Loucy (cell line): ENCODE measurements at regions not wholly inside any gene's neighbourhood (a gene's known extent, or its start where the extent isn't known, plus 50 kb on each side); places are given as distances from the start of the nearest gene placed in this dataset.

Experiments
- H2AFZ ChIP-seq: fragments of 200-600 bp; sonication (generic); 2 replicates; pipeline ENCODE4 v1.6.0; 2016; ENCODE audit warnings: antibody characterized with exemption, mild to moderate bottlenecking, low read length, moderate library complexity
- H3F3A ChIP-seq: fragments of 200-600 bp; 2 replicates; pipeline ENCODE4 v1.6.0; 2016; ENCODE audit warnings: antibody characterized with exemption, low read depth, mild to moderate bottlenecking
- H3K27me3 ChIP-seq: fragments of 200-600 bp; sonication (generic); 2 replicates; pipeline ENCODE4 v1.6.1; 2014; ENCODE audit warnings: low read length, mild to moderate bottlenecking; ENCODE audit not compliant: insufficient read depth, poor library complexity, severe bottlenecking
- H3K36me3 ChIP-seq: fragments of 200-600 bp; sonication (generic); 2 replicates; pipeline ENCODE4 v1.6.1; 2016; ENCODE audit warnings: low read length; ENCODE audit not compliant: insufficient read depth
- H3K4me1 ChIP-seq: fragments of 200-600 bp; sonication (generic); 2 replicates; pipeline ENCODE4 v1.5.1; 2014; ENCODE audit warnings: low read length, mild to moderate bottlenecking; ENCODE audit not compliant: insufficient read depth, poor library complexity, severe bottlenecking
- H3K4me2 ChIP-seq: fragments of 200-600 bp; sonication (generic); 2 replicates; pipeline ENCODE4 v1.6.0; 2014; ENCODE audit warnings: antibody characterized with exemption, low read length, low read depth, mild to moderate bottlenecking; ENCODE audit not compliant: poor library complexity, severe bottlenecking
- H3K4me3 ChIP-seq: fragments of 200-600 bp; sonication (generic); 2 replicates; pipeline ENCODE4 v1.5.1; 2014; ENCODE audit warnings: low read length, mild to moderate bottlenecking, mixed read lengths; ENCODE audit not compliant: poor library complexity, severe bottlenecking
- H3K79me2 ChIP-seq: fragments of 200-600 bp; sonication (generic); 2 replicates; pipeline ENCODE4 v1.6.1; 2014; ENCODE audit warnings: low read length; ENCODE audit not compliant: insufficient read depth
- H3K9ac ChIP-seq: fragments of 200-600 bp; sonication (generic); 2 replicates; pipeline ENCODE4 v1.6.0; 2014; ENCODE audit warnings: mild to moderate bottlenecking, low read depth, low read length, moderate library complexity; ENCODE audit not compliant: poor library complexity, severe bottlenecking
- H3K9me2 ChIP-seq: fragments of 200-600 bp; sonication (generic); replicated peaks from 2 replicates; pipeline ENCODE4 v1.6.1; 2016; ENCODE audit warnings: low read depth, low read length, mixed read lengths
- H3K9me3 ChIP-seq: fragments of 200-600 bp; sonication (generic); 2 replicates; pipeline ENCODE4 v1.6.1; 2014; ENCODE audit warnings: mild to moderate bottlenecking, antibody characterized with exemption, low read length, low read depth; ENCODE audit not compliant: insufficient read depth
- H4K20me1 ChIP-seq: fragments of 200-600 bp; sonication (generic); 2 replicates; pipeline ENCODE4 v1.6.0; 2014; ENCODE audit warnings: antibody characterized with exemption, low read length, mild to moderate bottlenecking; ENCODE audit not compliant: insufficient read depth, poor library complexity, severe bottlenecking
- CTCF ChIP-seq: fragments of 200-600 bp; sonication (generic); conservative IDR thresholded peaks from 2 replicates; pipeline ENCODE4 v1.5.1; 2014; ENCODE audit warnings: mild to moderate bottlenecking, antibody characterized with exemption, low read length
- EZH2phosphoT487 ChIP-seq: fragments of 200-600 bp; IDR thresholded peaks from 2 replicates; pipeline ENCODE4 v1.6.1; 2018; ENCODE audit warnings: antibody characterized with exemption, mild to moderate bottlenecking, moderate library complexity, borderline replicate concordance

GRCh38 chr4:180483036-180483435 lies 1760.2 kb upstream of the TENM3 start:
- Histone ChIP-seq H3K9me3 (no peaks in the 10 kb centered on the region), H3K79me2 (no peaks in the 10 kb centered on the region), H3K4me3 (no peak overlapping the region), H3K9me2 (no peaks in the 10 kb centered on the region), H3K36me3 (no peaks in the 10 kb centered on the region), H3K4me2 (no peak overlapping the region), H2AFZ (no peak overlapping the region), H3K4me1 (no peaks in the 10 kb centered on the region), H3K9ac (no peak overlapping the region), H3F3A (no peaks in the 10 kb centered on the region), H4K20me1 (no peaks in the 10 kb centered on the region), H3K27me3 (no peaks in the 10 kb centered on the region)
- TF ChIP-seq CTCF: no peak
- TF ChIP-seq EZH2phosphoT487: no peak

- Histone ChIP-seq H3K27me3 (no peaks in the 10 kb centered on the region), H3K9me2 (no peaks in the 10 kb centered on the region; the same call in 1 of the 2 replicates), H3F3A (no peaks in the 10 kb centered on the region), H3K4me2 (no peak overlapping the region), H3K79me2 (no peaks in the 10 kb centered on the region), H3K4me3 (no peak overlapping the region), H3K9me3 (no peaks in the 10 kb centered on the region), H3K4me1 (no peaks in the 10 kb centered on the region), H3K36me3 (no peaks in the 10 kb centered on the region), H3K9ac (no peak overlapping the region), H4K20me1 (no peaks in the 10 kb centered on the region), H2AFZ (no peak overlapping the region)
- TF ChIP-seq EZH2phosphoT487 (no peak), CTCF (no peak)
Observed at GRCh38 chr4:180485407-180485806, 1757.8 kb upstream of the TENM3 start.

- Histone ChIP-seq H4K20me1 (no peaks in the 10 kb centered on the region), H3K79me2 (no peaks in the 10 kb centered on the region), H3F3A (no peaks in the 10 kb centered on the region), H3K36me3 (no peaks in the 10 kb centered on the region), H3K4me3 (no peak overlapping the region), H3K4me1 (no peaks in the 10 kb centered on the region), H3K9me2 (no peaks in the 10 kb centered on the region; the same call in 1 of the 2 replicates), H3K27me3 (no peaks in the 10 kb centered on the region), H3K9me3 (no peaks in the 10 kb centered on the region), H2AFZ (no peak overlapping the region), H3K9ac (no peak overlapping the region), H3K4me2 (no peak overlapping the region)
- TF ChIP-seq EZH2phosphoT487: no peak
- TF ChIP-seq CTCF: no peak
Observed at GRCh38 chr4:180486342-180486741, 1756.9 kb upstream of the TENM3 start.
